GM18511 (cell line): ENCODE measurements at regions not wholly inside any gene's neighbourhood (a gene's known extent, or its start where the extent isn't known, plus 50 kb on each side); places are given as distances from the start of the nearest gene placed in this dataset.

Experiments used
- ATAC-seq: cut with Tn5 transposase; IDR thresholded peaks from one replicate; pipeline ENCODE4 v1.9.1; 2021; ENCODE audit warnings: mild to moderate bottlenecking, moderate library complexity; ENCODE audit not compliant: unreplicated experiment

DNA sequence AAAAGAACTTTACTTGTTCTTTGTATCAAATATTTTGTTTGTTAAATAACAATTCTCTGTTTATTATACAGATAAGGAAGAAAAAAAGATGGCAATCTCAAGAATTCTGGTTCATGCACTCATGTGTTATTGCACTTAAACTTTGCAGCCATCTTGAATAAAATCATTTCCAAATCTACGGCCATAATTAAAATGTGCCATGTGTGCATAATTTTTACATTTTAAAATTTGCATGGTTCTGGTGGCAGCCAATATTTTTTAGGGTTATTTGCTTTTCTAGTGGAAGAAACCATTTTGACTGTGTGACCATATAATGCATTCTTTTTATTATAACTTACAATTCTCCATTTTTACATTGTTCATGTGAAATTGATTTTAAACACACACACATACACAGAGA is 1518.1 kb upstream of the ZEB2 start:
- no peak for ATAC-seq

DNA sequence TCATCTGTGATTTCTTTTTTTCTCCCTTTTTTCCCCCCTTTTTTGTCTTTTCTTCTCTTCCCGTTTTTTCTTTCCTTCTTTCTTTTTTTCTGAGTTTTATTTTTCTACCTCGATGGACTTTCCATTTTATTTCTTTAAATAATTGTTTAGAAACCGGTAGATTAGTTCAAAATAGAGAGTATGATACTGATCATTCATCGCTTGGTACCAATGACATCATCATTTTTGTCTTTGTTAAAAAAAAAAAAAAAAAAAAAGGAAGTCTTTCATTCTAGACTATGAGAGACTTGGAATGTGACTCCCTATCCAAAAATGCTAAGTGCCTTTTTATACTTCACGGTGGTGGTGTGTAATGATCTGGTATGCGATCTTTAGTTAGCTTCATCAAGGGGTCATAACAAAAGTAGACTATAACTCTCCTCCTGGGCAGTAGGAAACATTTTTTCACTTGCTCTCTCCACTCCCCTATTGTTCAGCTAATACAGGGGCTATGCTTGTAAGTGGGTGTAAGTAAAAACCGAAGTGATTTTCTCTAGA is 1517.5 kb upstream of the ZEB2 start:
- ATAC-seq: no peak

DNA sequence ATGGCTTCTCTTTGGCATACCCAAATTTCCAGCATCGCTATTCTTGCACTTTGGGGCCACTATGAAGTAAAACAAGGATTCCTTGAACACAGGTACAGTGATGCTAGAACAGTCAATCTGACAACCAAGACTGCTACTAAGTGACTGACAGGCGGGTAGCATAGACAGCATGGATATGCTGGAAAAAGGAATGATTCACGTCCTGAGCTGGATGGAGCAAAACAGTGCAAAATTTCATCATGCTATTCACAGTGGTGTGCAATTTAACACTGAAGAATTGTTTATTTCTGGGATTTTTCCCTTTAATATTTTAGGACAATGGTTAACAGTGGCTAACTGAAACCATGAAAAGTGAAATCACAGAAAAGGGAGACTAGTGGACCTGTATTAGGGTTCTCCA is 1511.2 kb upstream of the ZEB2 start:
- no peak for ATAC-seq

DNA sequence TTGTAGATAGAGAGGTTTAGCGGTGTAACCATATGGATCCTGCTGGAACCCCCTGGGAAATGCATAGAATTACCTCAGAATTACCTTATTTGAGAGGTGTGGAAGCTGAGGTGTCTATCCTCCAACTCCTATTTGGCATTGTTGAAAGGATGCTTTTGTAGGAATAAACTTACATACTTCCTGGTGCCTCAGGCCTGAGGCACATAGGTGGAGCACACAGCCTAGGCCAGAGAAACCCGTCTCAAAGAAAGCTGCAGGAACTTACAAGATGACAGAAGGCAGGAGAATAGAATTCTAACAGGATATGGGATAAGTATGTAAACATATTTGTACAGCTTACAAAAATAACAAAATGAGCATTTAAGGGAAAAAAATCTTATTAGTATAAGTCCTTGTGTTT is 1507.2 kb upstream of the ZEB2 start:
- no peak for ATAC-seq

DNA sequence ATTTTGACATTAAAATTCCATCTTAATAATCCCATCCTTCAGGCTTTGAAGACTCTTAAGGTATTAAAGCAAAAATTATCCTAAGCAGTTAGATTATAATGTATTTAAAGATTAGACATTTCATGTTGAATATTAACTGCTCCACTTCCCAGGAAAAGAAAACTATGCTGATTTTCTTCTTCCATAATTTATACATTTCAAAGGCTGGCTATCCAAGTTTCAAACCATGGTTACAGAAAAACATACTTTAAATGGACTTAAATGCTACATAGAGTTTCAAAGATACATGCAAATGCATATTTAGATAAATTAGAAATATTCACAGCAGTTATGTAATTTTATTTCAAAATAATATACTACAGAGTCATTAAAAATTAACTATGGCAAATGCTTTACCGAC is 1505.6 kb upstream of the ZEB2 start:
- ATAC-seq: no peak

DNA sequence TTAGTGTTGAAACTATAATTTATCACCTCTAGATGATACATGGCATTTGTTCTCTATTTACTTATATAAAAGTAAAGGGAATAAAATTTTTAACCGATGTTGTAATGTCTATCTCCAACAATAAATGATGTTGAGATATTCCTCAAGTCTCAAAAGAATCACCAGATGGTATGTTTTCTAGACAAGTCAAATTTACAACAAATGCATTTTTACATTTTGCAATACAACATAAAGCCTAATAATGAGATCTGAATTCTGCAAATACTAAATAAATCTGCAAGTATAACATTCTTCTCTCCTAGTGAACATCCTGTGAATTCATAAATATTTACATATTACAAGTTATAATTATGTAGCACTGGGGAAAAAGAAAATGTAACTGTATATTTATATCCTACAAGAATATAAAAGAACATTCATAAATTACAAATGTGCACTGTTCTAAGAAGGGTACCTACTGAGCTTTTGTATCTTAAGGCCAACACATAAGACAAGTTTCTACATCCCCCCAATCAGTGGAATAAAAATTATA is 1504.4 kb upstream of the ZEB2 start:
- no peak for ATAC-seq

DNA sequence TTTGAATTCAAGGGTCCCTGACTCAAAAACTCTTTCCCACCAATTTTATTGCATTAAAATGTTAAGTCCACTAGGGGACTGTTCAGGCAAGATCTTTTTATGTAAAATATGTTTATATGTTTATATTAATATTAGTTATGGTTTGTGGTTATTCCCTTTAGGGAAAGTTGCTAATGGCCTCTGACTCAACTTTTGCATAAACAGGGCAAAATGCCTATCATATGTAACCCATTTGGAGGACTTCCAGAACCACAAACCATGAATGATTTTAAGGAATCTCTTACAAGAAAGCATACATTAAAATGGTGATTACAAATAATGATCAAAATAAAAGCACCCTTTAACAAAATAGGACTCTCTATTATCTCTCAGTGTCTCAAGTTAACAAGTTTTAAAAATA is 1484.5 kb upstream of the ZEB2 start:
- no peak for ATAC-seq

DNA sequence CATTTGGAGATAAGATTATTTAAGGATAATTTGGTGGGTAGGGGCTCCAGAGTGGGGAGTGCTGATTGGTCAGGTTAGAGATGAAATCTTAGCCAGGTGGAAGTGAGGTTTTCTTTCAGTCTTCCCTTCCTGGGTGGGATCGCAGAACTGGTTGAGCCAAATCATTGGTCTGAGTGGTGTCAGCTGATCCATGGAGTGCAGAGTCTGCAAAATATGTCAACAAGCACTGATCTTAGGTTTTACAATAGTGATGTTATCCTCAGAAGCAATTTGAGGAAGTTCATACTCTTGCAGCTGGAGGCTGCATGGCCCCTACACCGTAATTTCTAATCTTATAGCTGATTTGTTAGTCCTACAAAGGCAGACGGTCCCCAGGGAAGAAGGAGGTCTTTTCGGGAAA is 1483.4 kb upstream of the ZEB2 start:
- ATAC-seq: no peak

DNA sequence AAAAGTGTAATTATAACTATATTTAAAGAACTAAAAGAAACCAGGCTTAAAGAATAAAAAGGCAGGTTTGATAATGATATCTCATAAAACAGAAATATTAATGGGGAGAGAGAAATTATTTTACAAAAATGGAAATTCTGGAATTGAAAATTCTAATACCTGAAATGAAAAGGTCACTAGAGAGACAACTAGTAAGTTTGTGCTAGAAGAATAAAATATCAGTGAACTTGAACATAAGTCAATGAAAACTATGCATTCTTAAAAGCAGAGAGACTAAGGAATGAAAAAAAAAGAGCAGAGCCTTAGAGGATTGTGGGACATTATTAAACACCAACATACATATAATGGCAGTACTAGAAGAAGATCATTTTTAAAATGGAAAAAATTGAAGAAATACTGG is 1475.0 kb upstream of the ZEB2 start:
- no peak for ATAC-seq

DNA sequence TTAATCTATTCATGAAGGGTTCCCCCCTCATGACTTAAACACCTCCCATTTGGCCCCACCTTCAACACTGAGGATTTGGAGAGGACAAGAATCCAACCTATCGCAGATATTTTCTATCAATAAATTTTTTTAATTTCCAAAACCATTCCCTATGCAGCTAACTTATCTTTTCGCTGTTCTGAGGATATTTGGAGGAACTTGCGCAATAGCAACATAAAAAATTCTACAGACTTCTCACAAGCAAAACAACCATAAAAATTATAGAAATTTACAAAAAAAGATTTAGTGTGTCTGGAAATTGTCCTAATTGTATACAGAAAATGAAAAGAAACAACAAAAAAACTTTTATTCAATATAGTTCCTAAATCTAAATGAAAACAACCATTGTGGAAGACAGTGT is 1472.7 kb upstream of the ZEB2 start:
- no peak for ATAC-seq

DNA sequence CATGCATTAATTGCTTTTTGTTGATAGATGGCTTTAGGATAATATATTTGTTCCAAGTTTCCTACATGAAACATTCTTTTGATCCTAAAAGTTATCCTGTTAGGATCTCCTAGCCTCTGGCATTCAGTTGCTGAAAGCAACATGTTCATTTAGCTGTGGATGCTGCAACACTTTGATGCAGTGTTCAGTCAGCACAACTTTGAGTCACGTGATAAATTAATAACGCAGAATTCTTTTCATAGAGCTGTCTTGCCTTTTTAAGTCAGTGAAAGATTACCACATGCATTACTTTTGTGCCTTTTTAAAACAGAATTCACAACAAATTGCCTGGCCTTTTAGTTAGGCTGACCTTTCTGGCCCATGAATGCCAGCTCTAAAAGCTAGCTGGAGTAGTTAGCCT is 1467.9 kb upstream of the ZEB2 start:
- no peak for ATAC-seq

DNA sequence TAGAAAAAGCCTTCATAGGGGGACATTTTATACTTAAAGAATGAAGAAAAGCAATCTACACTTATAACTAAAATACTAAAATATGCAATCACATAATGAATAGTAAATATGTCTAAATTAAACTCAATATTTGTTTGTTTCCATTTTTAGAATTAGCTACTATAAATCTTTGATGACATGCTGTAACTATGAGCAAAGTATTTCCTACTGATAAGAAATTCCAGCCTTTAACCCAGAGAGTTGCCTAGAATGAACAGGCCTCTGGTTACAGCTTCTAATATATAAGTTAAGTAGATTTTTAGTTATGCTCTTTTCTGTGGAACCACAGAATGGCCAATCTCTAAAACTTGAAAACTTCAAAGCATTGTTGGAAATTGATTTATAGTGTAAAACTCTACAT is 1465.6 kb upstream of the ZEB2 start:
- ATAC-seq: no peak

DNA sequence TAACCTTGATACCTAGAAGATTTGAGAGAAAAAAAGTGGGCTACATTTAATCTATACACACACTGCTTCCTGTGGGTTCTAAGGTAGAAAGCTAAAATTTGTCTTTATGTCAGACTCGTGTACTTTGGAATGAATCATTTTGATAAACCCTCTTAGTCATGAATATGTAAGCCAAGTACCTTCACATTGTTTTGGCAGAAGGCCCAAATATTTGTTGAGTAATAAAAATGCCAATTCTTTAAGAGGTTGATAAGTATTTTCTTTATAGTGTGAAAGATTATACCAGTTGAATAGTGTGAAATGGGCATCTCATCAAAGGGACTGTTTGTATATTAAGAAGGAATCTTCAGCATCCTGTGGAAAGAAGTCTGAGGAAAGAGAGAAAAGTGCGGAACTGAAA is 1464.7 kb upstream of the ZEB2 start:
- ATAC-seq: no peak

DNA sequence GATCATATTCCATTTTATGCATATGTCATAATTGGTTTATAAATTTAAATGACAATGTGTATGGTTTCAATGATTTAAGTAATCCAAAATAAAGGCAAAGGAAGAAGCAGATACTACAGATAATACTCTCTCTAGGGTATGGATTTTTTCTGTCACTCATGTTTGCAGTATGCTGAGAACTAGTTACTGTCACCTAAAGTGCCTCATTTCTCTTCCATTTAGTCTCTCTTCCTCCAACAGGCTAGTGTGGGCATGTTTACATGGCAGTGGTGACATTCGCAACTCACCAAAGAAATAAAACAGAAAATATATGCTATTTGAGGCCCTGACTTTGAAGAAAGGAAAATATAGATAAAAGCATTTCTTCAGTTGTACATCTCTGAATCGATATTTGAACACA is 1460.4 kb upstream of the ZEB2 start:
- ATAC-seq: no peak

DNA sequence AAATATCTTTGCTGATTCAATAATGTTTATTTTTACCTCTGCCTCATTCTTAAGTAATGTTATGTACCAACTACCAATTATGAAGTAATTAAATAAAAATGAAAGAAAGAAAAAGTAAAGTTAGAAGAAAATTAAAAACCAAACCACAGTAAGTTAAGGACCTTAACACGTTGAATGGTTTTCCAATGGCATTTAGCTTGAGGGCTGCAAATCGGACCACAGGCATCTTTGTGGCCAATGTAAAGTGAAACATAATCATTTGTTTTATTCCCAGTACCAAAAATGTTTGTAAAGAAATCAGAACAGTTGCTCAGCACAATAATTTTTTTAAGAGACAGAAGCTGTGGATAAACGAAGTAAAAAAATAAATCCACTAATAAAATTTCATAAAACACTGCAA is 1455.5 kb upstream of the ZEB2 start:
- no peak for ATAC-seq

DNA sequence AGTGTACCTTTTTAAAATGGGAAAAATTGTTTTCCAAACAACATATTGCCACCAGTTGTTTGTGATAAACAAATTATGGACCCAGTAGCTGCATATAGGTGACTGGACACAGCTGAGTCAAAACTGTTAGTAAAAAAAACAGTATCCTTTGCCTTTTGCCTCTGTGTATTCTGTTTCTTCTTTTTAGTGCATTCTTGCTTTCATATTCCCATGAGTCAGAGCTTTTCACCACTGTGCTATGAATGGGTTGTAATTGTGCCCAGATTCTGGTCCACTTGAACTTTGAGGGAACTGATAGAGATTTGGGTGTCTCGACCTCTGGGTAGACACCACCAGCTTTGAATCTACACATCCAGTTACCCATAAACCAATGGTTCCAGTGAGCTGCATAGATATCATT is 1441.9 kb upstream of the ZEB2 start:
- no peak for ATAC-seq

DNA sequence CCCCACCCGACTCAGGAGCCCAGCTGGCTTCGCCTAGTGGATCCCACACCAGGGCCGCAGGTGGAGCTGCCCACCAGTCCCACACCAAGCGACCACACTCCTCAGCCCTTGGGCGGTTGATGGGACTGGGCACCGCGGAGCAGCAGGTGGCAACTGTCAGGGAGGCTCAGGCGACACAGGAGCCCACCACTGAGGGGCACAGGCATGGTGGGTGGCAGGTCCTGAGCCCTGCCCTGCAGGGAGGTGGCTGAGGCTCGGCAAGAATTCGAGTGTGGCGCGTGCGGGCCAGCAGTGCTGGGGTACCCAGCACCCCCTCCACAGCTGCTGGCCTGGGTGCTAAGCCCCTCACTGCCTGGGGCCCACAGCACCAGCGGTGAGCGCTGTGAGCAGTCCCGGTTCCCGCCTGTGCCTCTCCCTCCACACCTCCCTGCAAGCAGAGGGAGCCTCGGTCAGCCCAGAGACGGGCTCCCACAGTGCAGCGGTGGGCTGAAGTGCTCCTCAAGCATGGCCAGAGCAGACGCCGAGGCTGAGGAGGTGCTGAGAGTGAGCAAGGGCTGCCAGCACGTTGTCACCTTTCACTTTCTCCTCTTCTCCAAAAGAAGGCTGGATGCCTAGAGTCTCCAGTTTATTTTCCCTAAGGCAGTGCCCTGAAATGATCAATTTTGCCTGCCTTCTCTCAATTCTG is 1440.7 kb upstream of the ZEB2 start:
- no peak for ATAC-seq

DNA sequence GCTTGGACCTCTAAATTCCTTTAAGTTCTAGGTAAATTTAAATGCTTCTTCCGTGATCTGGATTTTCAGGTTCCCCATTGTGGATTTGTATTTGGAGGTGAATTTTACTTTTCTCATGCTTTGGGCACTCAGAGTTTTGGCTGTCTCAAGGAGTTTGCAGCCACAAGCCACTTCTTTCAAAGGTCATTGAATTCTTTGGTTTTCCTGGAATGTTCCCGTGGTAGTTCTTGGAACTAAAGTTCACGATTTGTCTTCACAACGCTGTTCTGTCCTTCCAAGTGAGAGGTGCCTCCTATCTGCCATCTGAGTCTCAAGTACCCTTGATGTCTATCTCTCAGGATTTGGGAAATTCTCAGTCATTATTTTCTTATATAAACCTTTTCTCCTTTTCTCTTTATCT is 1438.7 kb upstream of the ZEB2 start:
- ATAC-seq: no peak

DNA sequence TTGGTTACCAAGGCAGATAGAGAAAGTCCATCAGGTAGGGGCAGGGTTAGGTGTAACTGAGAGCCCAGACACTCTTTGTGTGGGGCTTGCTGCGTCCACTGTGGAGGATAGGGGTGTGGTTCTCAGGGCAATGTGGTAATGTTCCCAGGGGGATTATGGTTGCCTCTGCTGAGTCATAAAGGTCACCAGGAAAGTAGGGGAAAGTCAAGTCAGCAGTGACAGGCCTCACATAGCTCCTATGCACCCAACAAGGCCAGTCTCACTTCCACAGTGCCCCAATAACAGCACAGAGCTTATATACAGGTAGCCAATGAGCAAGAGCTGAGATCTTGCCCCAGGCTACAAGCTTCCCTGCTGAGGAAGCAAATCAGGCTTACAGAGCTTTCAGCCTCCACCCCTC is 1438.0 kb upstream of the ZEB2 start:
- ATAC-seq: peak; percentile 59

DNA sequence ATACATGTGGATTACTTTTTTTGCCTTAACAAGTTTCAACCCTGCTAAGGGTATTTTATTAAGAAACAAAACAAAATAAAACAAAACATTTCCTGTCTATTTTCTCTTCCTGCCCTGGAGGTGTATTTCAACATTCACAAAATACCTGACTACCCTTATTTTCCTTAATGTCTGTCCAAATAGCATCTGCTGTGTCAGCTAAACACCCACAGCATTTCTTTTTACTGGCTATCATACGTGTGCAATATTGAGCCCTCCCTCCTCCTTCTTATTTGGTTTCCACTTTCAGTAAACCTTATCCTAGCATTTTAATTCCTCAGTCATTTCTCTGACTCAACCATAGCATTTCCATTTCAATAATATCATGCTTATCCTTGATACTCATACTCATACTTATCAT is 1420.0 kb upstream of the ZEB2 start:
- ATAC-seq: no peak

DNA sequence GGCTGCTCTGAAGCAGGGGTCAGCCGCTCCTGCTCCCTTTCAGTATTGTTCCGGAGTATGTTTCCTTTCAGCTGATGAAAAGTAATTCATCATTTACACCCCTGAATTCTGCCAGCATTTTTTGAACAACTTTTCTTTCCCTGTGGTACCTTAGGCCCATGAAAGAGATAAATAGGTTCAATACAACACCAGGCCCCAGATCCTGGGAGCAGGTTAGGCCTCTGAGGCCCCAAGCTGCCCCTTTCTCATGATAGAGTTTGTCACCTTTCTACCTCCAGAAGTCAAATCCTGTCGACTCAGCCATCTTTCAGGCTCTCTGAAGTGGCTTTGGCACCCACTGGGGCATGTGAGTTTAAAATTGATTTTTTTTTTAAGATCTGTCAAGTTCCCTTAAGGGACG is 1415.1 kb upstream of the ZEB2 start:
- ATAC-seq: no peak

DNA sequence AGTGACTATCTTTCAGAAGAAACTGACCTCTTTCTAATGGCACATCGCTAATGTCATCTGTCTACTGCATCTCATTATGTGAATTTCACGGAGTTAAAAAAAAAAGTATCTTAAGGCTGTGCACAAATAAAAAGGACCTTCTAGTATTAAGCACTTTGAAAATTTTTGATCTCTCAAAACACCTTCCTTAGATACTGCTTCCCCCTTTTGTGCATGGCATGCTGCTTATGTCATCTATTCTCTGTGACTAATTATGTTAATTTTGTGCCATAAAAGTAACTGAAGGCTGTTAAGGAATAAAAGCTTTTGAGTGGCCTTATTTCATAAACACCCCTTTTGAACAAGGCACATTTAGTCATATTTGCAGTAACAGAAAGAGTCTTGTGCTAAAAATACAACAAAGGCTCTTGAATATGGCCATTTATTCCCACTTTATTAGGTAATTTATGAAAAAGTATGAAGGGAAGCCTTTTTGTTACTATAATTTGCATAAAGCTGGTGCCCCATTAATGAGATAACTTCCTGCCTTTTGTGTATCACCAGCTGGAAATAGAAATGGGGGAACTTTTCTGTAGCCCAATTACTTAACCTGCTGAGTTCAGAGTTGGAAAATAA is 1412.0 kb upstream of the ZEB2 start:
- no peak for ATAC-seq

DNA sequence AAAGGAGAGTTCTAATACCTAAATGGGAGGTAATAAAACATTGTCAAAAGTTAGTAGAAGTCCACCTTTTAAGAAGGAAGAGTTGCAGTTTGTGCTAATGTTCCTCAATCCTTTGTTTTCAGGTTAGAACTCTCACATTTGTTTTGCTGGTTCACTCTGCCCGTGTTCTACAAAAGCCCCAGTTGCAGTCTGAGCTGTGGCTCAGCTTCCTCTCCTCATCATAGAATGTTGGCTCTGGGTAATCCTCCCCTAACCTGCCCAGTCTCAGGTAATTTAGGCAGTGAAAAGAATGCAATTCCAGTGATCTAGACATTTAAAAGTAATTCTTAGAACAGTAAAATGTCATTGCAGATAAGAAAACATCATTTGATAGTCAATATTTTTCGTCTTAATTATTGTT is 1410.4 kb upstream of the ZEB2 start:
- no peak for ATAC-seq
